K562 (cell line): ENCODE measurements at regions not wholly inside any gene's neighbourhood (a gene's known extent, or its start where the extent isn't known, plus 50 kb on each side); places are given as distances from the start of the nearest gene placed in this dataset.

ENCODE experiments used
- TF ChIP-seq, protein P1 (sequence below), 3 experiments: IDR thresholded peaks in 2 of 3; conservative IDR thresholded peaks in 1 of 3; 2 replicates each; pipeline ENCODE4 v1.5.1; 2011 to 2012; ENCODE audit warnings: low read length in 3 of 3, mild to moderate bottlenecking in 3 of 3, control low read depth in 2 of 3, improper control_type of control experiment in 1 of 3, inconsistent platforms in 1 of 3, low read depth in 1 of 3, mixed read lengths in 1 of 3, moderate library complexity in 1 of 3; ENCODE audit not compliant: insufficient read depth in 2 of 3
- TF ChIP-seq, protein P2 (sequence below): fragments of 150-350 bp; IDR thresholded peaks from 2 replicates; pipeline ENCODE4 v1.6.1; 2014; ENCODE audit warnings: low read depth, mild to moderate bottlenecking, low read length, borderline replicate concordance

DNA sequence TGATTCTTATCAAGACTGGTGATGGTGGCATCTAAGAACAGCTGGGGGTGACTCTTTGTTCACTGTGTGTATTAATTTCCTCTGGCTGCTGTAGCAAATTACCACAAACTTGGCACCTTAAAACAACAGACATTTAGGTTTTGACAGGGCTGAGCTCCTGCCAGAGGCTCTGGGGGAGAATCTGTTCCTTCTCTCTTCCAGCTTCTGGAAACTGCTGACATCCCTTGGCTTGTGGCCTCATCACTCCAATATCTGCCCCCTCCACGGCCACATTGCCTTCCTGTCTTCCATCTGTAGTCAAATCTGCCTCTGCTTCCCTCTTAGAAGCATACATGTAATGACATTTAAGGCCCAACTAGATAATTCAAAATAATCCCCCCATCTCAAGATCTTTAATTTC, 274.9 kb downstream of the PRL start:
- TF ChIP-seq, protein P1, sequence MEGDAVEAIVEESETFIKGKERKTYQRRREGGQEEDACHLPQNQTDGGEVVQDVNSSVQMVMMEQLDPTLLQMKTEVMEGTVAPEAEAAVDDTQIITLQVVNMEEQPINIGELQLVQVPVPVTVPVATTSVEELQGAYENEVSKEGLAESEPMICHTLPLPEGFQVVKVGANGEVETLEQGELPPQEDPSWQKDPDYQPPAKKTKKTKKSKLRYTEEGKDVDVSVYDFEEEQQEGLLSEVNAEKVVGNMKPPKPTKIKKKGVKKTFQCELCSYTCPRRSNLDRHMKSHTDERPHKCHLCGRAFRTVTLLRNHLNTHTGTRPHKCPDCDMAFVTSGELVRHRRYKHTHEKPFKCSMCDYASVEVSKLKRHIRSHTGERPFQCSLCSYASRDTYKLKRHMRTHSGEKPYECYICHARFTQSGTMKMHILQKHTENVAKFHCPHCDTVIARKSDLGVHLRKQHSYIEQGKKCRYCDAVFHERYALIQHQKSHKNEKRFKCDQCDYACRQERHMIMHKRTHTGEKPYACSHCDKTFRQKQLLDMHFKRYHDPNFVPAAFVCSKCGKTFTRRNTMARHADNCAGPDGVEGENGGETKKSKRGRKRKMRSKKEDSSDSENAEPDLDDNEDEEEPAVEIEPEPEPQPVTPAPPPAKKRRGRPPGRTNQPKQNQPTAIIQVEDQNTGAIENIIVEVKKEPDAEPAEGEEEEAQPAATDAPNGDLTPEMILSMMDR (IDR thresholded peaks at IDR 0.05 in 2 of 3, conservative IDR thresholded peaks at IDR 0.05 in 1 of 3; ENCODE audit: insufficient read depth in 2 of 3, low read depth in 1 of 3, low read length in 3 of 3) = no peak
- TF ChIP-seq, protein P2, sequence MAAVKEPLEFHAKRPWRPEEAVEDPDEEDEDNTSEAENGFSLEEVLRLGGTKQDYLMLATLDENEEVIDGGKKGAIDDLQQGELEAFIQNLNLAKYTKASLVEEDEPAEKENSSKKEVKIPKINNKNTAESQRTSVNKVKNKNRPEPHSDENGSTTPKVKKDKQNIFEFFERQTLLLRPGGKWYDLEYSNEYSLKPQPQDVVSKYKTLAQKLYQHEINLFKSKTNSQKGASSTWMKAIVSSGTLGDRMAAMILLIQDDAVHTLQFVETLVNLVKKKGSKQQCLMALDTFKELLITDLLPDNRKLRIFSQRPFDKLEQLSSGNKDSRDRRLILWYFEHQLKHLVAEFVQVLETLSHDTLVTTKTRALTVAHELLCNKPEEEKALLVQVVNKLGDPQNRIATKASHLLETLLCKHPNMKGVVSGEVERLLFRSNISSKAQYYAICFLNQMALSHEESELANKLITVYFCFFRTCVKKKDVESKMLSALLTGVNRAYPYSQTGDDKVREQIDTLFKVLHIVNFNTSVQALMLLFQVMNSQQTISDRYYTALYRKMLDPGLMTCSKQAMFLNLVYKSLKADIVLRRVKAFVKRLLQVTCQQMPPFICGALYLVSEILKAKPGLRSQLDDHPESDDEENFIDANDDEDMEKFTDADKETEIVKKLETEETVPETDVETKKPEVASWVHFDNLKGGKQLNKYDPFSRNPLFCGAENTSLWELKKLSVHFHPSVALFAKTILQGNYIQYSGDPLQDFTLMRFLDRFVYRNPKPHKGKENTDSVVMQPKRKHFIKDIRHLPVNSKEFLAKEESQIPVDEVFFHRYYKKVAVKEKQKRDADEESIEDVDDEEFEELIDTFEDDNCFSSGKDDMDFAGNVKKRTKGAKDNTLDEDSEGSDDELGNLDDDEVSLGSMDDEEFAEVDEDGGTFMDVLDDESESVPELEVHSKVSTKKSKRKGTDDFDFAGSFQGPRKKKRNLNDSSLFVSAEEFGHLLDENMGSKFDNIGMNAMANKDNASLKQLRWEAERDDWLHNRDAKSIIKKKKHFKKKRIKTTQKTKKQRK = no peak
